HG03571 (cell line): ENCODE measurements at regions not wholly inside any gene's neighbourhood (a gene's known extent, or its start where the extent isn't known, plus 50 kb on each side); places are given as distances from the start of the nearest gene placed in this dataset.
"Not testable (repeated sequence)": the region's sequence is repeated elsewhere in the genome, so short reads cannot be mapped to it uniquely, and the experiment has no call there.

ENCODE experiments used
- ATAC-seq: cut with Tn5 transposase; IDR thresholded peaks from one replicate; pipeline ENCODE4 v1.9.1; 2021; ENCODE audit not compliant: unreplicated experiment

DNA sequence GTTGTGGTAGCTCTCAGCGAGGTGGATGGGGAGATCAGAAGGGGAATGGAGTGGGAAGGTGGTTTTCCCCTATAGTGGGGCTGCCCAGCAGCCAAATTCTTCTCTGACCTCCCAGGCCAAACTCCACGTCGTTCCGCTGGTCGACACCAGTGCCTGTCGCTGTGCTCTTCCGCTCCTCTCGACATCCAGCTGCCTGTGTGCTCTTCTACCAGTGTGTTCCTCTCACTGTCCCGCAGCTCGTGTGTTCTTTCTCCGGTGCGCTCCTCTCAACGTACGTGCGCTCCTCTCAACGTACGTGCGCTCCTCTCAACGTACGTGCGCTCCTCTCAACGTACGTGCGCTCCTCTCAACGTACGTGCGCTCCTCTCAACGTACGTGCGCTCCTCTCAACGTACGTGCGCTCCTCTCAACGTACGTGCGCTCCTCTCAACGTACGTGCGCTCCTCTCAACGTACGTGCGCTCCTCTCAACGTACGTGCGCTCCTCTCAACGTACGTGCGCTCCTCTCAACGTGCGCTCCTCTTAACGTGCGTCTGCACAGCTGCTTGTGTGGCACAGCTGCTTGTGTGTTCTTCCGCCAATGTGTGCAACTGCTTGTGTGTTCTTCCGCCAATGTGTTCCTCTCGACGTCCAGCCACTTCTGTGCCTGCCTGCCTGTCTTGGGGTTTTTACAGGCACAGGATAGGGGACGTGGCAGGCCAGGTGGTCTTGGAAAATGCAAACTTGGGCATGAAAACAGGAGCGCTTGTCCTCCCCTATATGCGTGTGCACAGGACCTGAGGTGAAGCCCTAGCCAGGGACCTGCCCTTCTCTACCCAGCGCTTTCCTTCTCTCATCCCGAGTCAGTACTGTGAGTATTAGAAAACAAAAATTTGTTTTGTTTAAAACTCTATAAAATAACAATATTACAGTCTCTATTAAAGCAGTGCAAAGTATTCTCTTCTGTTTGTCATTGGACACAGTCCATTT lies 991.1 kb downstream of the GBE1 start:
- no peak for ATAC-seq

DNA sequence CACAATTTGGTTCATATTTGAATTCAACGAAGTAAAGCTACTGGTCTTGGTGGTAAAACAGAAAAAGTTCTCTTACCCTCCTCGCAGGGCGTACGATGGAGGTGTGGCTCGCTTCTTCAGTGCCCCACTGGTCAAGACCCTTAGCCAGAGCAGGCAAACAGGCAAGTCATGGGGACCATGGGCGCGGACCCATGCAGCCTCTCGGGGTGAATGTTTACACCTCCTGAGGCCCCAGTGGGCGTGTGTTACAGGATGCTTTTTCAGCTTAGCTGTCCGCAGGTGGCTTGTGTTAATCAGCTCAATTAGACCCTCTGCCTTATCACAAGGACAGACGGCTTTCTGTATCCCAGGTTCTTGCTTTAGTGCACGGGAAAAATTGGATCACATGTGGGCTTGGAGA lies 991.8 kb downstream of the GBE1 start:
- no peak for ATAC-seq

DNA sequence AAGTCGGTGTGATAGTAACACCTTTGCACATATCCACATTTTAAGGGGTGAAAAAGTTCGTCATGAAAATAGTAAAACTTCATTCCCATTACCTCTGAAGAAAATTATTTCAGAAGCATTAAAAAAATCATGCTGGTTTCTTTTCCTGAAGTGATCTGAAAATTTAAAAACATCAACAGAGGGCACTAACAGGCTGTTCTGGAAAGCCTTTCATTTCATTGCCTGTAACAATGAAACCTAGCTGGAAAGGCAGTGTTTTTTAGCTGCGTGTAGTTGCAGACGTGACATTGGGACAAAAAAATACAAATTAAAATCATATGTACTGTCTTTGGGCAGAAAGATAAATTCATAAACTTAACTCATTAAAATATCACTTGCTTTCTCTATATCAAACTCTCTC lies 993.8 kb downstream of the GBE1 start:
- ATAC-seq, result no peak

DNA sequence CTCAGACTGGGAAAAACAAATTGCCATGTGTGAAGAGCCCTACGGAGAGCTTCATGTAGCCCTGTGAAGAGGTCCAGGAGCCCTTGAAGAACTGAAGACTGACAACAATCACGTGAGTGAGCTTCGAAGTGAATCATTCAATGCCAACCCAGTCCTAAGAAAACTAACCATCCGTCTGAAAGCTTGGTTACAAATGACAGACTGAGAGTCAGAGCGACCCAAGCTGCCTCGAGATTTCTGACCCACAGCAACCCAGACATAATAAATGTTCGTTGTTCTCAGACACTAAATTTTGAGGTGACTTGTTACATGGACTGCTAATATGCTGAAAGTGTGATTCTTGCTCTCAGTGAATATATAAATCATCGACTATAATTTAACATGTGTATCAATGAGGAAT lies 987.2 kb upstream of the ROBO1 start:
- ATAC-seq, result no peak

DNA sequence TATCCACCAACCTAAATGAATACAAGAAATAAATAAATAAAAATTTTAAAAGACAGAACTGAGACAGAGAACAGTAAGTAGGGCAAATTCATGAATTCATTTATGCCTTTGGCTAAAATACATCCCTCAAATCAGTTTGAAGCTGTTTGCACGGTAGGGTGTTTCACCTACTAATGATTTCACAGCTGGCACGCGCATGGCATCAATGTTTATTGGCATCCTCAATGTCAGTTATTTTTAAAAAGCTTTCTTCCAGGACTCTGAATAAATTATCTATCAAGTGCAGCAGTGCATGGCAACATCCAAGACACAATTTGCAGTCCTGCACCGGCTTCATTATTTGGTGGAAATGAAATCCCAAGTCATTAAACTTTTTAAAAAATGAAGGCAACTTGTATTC lies 985.2 kb upstream of the ROBO1 start:
- no peak for ATAC-seq

DNA sequence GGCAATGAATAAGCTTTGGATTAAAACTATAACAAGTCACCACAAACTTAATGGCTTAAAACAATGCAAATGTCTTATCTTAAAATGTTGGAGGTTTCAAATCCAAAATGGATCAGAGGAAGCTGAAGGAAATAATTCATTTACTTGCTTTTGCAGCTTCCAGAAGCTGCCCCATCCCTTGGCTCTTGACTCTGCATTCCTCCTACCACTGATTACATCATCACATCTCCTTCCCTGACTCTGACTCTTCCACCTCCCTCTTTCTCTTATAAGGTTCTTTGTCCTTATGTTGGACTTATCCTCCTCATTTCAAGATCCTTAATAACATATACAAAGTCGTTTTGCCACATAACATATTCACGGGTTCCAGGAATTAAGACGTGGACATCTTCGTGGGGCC lies 982.8 kb upstream of the ROBO1 start:
- ATAC-seq, result no peak

DNA sequence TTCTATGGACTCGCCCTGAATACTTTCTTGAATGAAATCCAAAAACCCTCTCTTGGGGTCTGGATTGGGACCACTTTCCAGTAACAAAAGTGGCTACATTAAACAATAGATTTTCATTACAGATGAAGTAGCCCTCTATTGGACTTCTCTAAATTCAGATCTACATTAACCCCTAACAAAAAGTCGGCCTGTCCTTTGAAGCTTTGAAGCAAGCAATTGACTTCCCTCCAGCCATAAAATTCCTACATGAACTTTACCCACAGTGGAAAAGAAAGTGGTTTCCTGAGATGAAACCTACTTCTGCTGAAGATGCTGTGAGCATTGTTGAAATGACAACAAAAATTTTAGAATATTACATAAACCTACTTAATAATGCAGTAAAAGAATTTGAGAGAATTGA lies 967.1 kb upstream of the ROBO1 start:
- ATAC-seq, result no peak

DNA sequence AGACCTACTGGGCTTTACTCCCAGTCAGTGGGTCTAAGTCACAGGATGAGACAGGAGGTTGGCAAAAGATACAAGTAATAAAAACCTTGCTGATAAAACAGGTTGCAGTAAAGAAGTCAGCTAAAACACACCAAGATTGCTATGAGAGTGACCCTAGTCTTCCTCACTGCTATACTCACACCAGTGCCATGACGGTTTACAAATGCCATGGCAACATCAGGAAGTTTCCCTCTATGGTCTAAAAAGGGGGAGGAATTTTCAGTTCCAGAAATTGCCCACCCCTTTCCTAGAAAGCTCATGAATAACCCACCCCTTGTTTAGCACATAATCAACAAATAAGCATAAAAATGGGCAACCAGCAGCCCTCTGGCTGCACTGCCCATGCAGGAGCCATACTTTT lies 966.7 kb upstream of the ROBO1 start:
- ATAC-seq, result no peak

DNA sequence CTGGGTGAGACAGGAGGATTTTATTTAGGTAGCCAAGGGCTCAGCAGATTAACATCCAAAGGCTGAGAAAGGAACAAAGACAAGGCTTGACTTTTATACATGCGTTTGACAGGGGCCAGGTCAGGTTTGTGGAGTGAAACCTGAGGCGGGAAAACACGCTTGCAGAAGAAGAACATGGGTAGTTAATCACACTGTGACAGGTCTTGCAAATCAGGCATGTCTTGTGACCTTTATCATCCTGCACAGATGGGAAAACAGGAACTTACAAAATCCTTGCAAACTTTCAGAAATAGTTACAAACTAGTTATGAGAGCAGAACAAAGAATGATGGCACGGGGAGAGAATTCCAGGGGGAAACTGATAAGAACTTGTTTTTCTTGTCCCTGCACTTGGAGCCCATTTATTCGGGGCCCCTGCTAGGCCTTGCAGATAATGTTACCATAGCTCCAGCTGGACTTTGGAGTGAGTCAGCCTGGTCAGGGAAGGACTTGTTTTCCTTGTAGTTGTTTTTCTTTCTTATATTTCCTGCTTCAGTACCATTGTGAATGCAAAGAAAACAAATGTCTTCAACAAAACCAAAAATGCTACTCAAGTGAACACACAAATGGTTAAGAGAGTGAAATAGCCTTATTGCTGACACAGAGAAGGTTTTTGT lies 965.9 kb upstream of the ROBO1 start:
- ATAC-seq, result no peak

DNA sequence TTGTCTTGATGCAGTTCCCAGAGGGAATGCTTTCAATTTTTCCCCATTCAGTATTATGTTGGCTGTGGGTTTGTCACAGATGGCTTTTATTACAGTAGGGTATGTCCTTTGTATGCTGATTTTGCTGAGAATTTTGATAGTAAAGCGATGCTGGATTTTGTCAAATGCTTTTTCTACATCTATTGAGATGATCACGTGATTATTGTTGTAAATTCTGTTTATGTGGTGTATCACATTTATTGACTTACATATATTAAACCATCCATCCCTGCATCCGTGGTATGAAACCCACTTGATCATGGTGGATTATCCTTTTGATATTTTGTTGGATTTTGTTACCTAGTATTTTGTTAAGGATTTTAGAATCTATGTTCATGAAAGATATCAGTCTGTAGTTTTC lies 959.8 kb upstream of the ROBO1 start:
- not testable (repeated sequence) for ATAC-seq

DNA sequence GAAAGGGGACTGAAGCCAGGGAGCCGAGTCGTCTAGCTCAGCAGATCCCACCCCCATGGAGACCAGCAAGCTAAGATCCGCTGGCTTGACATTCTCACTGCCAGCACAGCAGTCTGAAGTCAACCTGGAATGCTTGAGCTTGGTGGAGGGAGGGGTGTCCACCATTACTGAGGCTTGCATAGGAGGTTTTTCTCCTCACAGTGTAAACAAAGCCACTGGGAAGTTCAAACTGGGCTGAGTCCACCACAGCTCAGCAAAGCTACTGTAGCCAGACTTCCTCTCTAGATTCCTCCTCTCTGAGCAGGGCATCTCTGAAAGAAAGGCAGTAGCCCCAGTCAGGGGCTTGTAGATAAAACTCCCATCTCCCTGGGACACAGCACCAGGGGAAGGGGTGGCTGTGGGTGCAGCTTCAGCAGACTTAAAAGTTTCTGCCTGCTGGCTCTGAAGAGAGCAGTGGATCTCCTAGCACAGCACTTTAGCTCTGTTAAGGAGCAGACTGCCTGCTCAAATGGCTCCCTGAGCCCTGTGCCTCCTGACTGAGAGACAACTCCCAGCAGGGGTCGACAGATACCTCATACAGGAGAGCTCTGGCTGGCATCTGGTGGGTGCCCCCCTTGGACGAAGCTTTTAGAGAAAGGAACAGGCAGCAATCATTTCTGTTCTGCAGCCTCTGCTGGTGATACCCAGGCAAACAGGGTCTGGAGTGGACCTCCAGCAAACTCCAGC lies 942.0 kb upstream of the ROBO1 start:
- not testable (repeated sequence) for ATAC-seq

DNA sequence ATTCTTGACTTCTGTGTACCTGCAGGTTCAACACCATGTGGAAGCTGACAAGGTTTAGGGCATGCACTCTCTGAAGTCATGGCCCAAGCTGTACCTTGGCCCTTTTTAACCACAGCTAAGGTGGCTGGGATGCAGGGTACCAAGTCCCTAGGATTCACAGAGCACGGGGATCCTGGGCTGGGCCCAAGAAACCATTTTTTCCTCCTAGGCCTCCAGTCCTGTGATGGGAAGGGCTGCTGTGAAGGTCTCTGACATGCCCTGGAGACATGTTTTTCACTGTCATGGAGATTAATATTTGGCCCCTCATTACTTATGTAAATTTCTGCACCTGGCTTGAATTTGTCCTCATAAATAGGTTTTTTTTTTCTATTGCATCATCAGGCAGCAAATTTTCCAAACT lies 937.5 kb upstream of the ROBO1 start:
- ATAC-seq, result no peak

DNA sequence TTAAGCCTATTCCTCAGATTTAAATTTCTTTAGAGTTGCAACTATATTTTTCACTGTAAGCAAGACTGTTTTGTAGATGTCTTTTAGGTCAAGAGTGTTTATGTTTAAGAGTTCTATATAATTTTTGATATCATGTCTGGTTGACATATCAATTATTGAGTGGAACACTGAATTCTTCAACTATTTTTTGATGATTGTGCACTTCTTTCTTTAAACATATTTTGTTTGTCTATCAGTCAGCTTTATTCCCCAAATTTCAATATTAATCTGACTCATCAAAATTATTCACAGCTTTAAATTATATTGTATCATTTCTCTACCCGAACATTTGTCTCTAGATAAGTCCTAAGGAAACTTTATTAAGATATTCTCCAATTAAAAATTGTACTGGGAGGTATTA lies 933.6 kb upstream of the ROBO1 start:
- no peak for ATAC-seq

DNA sequence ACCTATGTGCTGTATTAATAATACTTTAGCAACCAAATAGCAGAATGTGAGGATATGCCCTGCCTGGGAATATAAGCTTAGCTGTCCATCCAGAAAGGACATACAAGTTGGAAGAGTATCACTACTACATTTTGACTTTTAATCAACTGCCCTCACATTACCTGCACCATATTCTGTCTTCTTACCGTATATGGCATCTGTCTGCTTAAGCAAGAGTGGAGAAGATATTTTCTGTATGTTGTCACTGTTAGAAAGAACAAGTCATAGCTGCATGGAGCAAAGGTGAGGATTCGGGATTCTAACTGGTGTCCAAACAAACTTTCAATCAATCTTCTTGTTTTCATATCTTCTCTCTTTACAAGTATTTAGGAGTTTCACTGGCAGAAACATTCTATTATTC lies 929.5 kb upstream of the ROBO1 start:
- ATAC-seq, result no peak

DNA sequence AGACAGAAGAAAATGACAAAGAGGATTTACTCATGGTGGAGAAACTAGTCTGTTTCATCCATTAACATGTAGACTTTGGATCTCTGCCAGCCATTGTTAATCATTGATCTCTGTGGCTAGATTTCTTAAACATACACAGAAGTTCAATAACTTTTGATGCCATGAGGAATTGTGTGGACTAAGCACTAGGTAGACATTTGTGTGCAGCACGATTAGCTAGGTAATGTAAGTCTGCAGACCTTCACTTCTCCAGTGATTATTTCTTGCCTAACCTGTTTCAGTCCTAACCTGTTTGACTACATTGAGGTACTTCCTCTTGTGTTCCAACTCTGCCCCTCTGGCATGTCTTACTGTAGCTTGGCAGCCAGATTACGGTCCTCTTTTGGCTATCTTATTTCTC lies 928.5 kb upstream of the ROBO1 start:
- ATAC-seq, result no peak

DNA sequence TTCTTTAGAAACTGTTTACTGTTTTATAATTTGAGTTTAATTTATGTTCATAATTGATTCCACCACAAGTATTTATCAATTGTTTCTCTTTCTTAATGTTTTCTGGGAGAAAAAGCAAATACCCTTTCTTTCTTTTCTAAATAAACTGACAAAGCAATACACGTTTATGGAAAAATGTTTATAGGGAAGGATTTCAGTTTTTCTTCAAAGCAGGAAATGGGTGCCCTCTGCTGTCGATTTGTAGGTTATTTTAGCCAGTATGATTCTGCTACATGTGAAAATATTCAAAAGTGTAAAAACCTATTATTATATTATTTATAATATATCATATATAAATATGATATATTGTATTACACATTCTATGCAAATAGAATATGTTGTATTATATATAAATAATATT lies 921.0 kb upstream of the ROBO1 start:
- no peak for ATAC-seq

DNA sequence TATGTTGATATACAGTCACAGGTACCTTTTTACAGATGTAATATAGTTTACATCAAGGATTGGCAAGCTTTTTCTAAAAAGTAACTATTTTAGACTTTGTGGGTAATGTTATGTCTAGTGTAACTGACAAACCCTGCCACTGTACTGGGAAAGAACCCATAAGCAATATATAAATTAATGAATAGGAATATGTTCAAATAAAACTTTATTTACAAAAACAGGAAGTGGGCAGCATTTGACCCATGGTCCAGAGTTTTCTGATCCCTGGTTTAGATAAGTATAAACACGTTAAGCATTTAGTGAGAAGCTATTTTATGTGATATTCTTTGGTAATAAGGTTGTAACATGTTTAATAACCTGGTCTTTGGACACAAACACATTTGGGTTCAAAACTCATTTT lies 915.2 kb upstream of the ROBO1 start:
- ATAC-seq, result no peak

DNA sequence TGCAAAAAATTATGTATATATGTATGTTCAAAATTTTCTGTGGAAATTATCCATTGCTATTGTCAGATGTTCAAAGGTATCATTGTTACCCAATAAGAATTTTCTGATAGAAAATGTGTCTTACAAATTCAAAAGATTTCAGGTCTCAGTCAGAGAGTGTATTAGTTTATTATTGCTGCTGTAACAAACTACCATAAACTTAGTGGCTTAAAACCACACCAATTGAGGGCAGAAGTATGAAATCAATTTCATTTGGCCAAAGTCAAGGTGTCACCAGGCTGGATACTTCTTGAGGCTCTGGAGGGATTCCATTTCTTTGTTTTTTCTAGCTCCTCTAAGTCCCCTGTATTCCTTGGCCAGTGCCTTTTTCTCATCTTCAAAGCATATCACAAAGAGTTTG lies 914.4 kb upstream of the ROBO1 start:
- no peak for ATAC-seq

DNA sequence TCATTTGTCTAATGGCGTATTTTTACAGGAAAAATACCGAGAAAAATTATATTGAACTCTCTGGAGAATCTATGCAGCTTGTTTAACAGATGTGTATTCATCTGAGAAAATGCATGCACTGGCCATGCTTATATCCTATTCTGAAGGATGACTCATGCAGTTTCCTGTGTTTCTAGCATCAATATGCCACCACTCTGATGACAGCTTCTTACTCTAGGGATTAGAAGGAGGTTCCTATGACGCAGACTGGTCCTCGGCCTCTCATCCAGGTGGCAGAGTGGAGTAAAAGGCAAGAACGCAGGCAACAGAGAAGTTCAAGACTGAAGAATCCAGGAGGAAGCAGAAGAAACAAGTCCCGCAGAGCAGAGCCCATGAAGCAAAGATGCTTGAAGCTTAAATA lies 910.0 kb upstream of the ROBO1 start:
- no peak for ATAC-seq

DNA sequence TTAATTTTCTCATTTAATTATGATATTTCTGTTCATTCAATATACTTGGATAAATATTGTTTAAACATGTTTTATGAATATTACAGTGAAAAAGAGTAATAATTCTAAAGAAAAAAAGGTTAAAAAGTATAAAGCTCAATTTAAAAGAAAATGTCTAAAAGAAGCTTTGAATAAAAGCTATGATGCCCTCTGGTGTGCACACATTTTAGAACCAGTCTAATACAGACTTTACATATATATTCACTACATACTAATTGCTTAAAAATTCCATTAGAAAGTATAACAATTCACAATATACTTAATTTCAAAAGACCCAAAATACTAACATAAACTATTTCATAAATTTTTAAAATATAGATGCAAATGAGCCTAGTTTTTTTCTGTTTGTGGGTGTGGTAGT lies 909.1 kb upstream of the ROBO1 start:
- no peak for ATAC-seq

DNA sequence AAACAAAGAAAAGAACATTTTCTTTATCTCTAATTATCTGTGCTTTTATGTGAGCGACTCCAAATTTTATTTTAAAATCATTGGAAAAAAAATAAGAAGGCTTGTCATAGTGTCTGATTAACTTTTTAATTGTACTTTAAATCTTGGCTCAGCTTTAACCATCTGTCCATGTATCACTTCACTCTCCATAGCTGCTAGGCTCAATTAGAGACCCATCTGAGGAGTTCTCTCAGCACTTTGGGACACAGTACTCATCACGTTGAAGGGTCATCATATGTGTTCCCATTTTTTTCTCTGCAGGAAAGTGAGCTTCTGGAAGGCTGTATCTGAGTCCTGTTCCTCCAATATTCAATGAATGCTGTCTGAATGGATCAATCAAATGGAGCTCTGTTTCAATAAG lies 908.5 kb upstream of the ROBO1 start:
- no peak for ATAC-seq

DNA sequence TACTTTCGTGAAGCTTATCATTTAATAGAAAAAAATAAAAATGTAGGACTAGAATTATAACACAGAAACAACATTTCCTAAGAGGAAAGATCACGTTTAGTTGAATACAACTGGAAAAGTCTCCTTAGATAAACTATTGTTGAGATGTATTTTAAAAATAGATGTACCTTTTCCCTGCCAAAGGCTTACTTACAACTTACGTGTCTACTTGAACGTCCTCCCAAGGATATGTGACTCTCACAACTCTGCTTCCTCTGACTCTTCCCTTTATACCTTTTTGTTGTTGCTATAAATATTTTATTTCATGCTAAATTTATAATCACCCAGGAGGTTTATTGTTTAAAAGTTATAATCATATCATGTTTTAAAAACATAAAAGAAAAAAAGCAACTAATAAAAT lies 908.0 kb upstream of the ROBO1 start:
- ATAC-seq, result no peak
